SK-N-SH (cell line): ENCODE measurements at regions not wholly inside any gene's neighbourhood (a gene's known extent, or its start where the extent isn't known, plus 50 kb on each side); places are given as distances from the start of the nearest gene placed in this dataset.

Experiments used
- CTCF ChIP-seq: fragments of 200-600 bp; sonication (generic); IDR thresholded peaks from 2 replicates; pipeline ENCODE4 v1.6.1; 2017; ENCODE audit warnings: antibody characterized with exemption, mild to moderate bottlenecking, moderate library complexity
- EZH2phosphoT487 ChIP-seq: fragments of 200-600 bp; sonication (generic); IDR thresholded peaks from 2 replicates; pipeline ENCODE4 v1.6.1; 2017; ENCODE audit warnings: low read depth, mixed run types, mild to moderate bottlenecking, antibody characterized with exemption, moderate library complexity, borderline replicate concordance
- FOXM1 ChIP-seq: IDR thresholded peaks from 2 replicates; pipeline ENCODE4 v1.4.0; 2012; ENCODE audit warnings: low read depth, mild to moderate bottlenecking
- MXI1 ChIP-seq: IDR thresholded peaks from 2 replicates; pipeline ENCODE4 v1.6.1; 2012; ENCODE audit warnings: mild to moderate bottlenecking, low read depth, low read length, improper control_type of control experiment
- POLR2AphosphoS5 ChIP-seq: IDR thresholded peaks from 2 replicates; pipeline ENCODE4 v1.6.1; 2012; ENCODE audit warnings: low read depth, low read length
- RAD21 ChIP-seq: IDR thresholded peaks from 2 replicates; pipeline ENCODE4 v1.6.1; 2012; ENCODE audit warnings: mild to moderate bottlenecking, low read length
- RCOR1 ChIP-seq: fragments of 150-350 bp; IDR thresholded peaks from 2 replicates; pipeline ENCODE4 v1.6.1; 2017; ENCODE audit warnings: antibody characterized with exemption, low read length
- SIN3A ChIP-seq: IDR thresholded peaks from 2 replicates; pipeline ENCODE4 v1.6.1; 2012; ENCODE audit warnings: low read depth, mild to moderate bottlenecking, low read length, moderate library complexity, borderline replicate concordance
- TAF1 ChIP-seq: IDR thresholded peaks from 2 replicates; pipeline ENCODE4 v1.6.1; 2012; ENCODE audit warnings: low read depth, mild to moderate bottlenecking, low read length, moderate library complexity, borderline replicate concordance
- USF2 ChIP-seq: fragments of 150-350 bp; IDR thresholded peaks from 2 replicates; pipeline ENCODE4 v1.6.1; 2017; ENCODE audit warnings: antibody characterized with exemption, low read length, low read depth, borderline replicate concordance
- TF ChIP-seq, protein P1 (sequence below): IDR thresholded peaks from 2 replicates; pipeline ENCODE4 v1.6.1; 2012; ENCODE audit warnings: mild to moderate bottlenecking, low read depth, low read length, moderate library complexity
- TF ChIP-seq, protein P2 (sequence below): fragments of 150-350 bp; IDR thresholded peaks from 2 replicates; pipeline ENCODE4 v1.6.1; 2016; ENCODE audit warnings: mild to moderate bottlenecking, low read depth, low read length
- TF ChIP-seq, protein P3 (sequence below): IDR thresholded peaks from 2 replicates; pipeline ENCODE4 v1.4.0; 2012; ENCODE audit warnings: low read depth

- TF ChIP-seq RCOR1 (no peak), CTCF (no peak), FOXM1 (no peak), POLR2AphosphoS5 (no peak), USF2 (no peak), SIN3A (no peak), MXI1 (no peak), EZH2phosphoT487 (no peak), RAD21 (no peak), TAF1 (no peak)
- TF ChIP-seq, protein P1, sequence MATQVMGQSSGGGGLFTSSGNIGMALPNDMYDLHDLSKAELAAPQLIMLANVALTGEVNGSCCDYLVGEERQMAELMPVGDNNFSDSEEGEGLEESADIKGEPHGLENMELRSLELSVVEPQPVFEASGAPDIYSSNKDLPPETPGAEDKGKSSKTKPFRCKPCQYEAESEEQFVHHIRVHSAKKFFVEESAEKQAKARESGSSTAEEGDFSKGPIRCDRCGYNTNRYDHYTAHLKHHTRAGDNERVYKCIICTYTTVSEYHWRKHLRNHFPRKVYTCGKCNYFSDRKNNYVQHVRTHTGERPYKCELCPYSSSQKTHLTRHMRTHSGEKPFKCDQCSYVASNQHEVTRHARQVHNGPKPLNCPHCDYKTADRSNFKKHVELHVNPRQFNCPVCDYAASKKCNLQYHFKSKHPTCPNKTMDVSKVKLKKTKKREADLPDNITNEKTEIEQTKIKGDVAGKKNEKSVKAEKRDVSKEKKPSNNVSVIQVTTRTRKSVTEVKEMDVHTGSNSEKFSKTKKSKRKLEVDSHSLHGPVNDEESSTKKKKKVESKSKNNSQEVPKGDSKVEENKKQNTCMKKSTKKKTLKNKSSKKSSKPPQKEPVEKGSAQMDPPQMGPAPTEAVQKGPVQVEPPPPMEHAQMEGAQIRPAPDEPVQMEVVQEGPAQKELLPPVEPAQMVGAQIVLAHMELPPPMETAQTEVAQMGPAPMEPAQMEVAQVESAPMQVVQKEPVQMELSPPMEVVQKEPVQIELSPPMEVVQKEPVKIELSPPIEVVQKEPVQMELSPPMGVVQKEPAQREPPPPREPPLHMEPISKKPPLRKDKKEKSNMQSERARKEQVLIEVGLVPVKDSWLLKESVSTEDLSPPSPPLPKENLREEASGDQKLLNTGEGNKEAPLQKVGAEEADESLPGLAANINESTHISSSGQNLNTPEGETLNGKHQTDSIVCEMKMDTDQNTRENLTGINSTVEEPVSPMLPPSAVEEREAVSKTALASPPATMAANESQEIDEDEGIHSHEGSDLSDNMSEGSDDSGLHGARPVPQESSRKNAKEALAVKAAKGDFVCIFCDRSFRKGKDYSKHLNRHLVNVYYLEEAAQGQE, result no peak
- TF ChIP-seq, protein P2, sequence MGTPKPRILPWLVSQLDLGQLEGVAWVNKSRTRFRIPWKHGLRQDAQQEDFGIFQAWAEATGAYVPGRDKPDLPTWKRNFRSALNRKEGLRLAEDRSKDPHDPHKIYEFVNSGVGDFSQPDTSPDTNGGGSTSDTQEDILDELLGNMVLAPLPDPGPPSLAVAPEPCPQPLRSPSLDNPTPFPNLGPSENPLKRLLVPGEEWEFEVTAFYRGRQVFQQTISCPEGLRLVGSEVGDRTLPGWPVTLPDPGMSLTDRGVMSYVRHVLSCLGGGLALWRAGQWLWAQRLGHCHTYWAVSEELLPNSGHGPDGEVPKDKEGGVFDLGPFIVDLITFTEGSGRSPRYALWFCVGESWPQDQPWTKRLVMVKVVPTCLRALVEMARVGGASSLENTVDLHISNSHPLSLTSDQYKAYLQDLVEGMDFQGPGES, result no peak
- TF ChIP-seq, protein P3, sequence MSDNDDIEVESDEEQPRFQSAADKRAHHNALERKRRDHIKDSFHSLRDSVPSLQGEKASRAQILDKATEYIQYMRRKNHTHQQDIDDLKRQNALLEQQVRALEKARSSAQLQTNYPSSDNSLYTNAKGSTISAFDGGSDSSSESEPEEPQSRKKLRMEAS, result no peak
These were observed 87.0 kb upstream of the SPOCK3 start for GRCh38 chr4:167321299-167321698.
